Muscle of arm (tissue), 1 donor: ENCODE measurements at regions not wholly inside any gene's neighbourhood (a gene's known extent, or its start where the extent isn't known, plus 50 kb on each side); places are given as distances from the start of the nearest gene placed in this dataset.

Experiments
- DNase-seq: peaks from one replicate; pipeline ENCODE4 v3.0.0-alpha.2; 2013

DNA sequence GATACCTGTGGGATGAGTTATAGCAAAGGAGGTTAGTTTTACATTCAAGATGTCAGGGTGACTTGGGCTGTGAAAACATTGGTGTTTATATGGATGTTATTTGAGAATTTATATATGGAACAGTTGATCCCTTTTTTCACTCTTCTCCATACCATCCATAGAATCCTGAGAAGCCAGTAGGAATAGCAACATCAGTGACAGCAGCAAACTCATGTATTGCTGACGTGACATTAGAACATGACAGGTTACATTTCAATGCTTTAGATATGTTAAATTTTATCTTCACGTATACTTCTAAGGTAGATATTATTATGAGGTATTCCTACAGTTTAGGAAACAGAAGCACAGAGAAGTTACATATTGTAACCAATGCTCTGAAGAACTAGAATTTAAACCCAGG is 745.2 kb upstream of the GCFC2 start:
- no peak for DNase-seq

DNA sequence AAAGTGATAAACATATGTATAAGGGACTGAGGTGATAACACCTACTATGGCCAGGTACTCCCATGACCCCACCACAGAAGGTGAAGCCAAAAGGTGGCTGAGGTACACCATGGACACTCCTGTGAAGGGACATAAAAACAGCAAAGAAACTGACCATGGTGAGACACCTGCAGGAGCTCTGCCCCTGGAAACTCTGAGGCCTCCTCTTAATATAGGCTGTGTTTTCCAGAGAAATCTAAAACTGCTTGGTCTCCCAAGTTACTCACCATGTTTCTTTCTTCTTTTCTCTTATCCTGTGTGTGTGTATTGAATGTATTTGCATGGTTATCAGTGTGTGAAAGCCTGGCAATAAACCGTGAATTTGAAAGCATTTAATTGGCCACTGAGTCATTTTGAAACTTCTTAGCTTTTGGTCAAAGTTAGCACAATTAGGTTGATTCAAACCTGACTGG is 739.3 kb upstream of the GCFC2 start:
- DNase-seq: no peak

DNA sequence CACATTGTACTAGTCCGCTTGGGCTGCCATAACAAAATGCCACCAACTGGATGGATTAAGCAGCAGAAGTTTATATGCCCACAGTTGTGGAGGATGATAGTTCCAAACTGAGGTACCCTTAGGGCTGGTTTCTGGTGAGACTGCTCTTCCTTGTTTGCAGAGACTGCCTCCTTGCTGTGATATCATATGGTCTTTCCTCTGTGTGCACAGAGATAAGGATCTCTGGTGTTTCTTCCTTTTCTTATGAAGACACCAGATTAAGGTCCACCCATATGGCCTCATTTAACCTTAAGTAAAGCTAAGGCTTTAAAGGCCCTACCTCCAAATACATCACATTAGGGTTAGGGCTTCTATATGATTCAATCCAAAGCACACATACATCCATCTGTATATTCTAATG is 738.2 kb upstream of the GCFC2 start:
- DNase-seq: no peak

DNA sequence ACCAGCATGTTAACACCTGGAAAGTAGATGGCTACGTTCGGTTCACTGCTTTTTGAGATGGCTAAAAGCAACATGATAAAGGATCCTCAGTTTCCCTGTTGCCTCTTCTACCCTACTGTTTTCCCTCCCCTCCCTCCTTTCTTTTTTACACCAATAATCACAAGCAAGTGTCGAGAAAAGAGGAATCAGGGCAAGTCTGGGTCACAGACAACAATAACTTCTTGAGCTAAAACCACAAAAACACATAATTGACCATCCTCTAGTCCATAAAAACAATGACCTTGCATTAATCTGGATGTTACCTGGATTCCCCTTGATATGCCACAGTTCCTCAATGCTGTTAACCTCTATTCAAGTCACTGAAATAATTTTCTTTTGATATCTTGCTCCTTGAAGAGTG is 736.6 kb upstream of the GCFC2 start:
- DNase-seq: no peak

DNA sequence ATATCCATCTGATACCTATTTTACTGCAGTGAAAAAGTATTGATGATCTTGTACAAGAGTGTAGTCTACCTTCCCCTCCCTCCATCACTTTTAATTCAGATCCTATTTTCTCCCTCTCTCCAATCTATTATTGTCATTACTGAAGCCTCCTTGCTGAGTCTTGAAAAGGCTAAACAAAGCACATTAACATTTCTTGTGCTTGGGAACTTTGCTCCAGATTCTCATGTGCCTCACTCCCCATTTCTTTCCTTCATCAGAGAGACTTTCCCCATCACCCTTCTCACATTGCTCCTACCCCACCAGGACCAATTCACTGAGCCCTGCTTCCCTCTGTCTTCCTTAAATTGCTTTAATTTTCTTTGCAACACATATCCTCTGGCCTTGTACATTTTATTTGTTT is 736.2 kb upstream of the GCFC2 start:
- no peak for DNase-seq

DNA sequence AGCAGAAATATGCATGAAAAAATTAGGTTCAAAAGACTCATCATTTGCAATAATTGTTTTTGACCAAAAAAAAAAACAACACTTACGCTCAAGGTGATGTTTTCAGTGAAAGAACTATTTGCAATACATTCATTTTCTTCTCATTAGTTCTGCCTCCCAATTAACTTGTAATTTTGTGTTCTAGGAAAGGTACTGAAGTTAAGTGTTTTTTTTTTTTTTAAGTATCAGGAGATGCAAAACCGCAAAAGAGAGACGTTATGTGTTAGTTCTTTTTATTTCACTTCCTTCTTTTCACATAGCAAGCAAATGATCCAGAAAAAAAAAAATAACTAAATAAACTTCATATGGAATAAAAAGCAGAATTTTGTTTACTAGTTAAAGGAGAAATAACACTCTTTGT is 735.2 kb upstream of the GCFC2 start:
- DNase-seq: no peak

DNA sequence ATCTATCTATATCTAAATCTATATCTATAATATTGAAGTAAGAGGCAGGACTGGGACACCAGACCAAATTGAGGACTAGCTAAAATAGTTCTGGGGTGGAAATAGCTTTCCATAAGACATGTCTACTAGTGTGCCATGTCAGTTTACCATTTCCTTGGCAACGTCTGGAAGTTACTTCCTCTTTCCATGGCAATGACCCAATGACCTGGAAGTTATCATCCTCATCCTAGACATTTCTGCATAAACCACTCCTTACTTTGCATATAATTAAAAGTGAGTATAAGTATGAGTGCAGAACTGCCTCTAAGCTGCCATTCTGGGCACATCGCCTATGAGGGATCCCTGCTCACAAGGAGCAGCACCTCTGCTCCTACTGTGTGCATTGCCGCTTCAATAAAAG is 734.0 kb upstream of the GCFC2 start:
- no peak for DNase-seq

DNA sequence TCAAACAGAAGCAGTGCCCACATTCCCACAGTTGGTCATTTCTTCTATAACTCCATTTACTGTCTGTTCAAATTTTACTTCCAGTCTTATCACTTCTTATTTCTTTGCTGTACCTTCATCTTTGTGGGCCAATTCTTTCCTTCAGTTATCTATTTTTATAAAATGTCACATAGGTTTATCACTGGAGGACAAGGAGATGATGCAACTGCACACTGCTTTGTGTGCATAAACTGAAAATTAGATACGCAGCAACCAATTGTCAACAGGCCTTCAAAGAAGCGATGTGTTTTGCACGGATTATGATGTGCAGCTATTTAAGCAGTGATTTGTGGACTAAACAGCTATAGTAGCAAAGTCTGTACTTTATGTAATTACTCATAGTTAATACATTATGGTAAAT is 726.8 kb upstream of the GCFC2 start:
- DNase-seq: no peak

DNA sequence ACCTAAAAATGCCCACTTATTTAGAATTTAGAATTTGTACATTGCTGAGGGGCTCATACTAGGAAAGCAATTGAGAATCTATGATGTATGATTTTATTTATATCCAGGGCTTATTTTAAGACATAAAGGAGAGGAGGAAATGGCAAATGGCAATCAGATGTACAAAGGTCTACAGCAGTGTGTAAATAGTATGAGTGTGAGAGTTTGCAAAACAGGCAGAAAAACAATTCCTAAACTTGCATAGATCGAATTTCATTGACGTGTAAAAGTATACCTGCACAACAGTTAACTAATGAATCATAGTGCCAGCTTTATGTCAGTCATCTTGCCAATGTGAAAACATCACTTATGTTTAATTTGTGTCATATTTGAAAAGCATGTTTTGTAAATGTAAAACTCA is 718.7 kb upstream of the GCFC2 start:
- no peak for DNase-seq

DNA sequence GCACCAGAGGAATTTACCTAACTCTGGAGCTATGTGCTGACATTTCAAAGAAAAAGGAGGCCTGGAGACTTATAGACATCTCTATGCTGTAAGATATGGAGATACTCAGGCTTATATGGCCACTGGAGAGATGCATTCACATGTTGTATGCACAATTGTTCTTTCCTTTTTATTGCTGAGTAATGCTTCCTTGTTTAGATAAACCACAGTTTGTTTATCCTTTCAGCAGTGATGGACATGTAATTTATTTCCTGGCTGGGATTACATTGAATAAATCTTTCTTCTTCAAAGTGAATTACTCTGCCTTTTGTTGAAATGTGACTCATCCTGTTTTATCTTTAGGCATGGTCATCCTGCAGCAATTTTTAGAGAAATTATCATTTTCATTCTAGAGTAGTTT is 716.7 kb upstream of the GCFC2 start:
- DNase-seq: no peak

DNA sequence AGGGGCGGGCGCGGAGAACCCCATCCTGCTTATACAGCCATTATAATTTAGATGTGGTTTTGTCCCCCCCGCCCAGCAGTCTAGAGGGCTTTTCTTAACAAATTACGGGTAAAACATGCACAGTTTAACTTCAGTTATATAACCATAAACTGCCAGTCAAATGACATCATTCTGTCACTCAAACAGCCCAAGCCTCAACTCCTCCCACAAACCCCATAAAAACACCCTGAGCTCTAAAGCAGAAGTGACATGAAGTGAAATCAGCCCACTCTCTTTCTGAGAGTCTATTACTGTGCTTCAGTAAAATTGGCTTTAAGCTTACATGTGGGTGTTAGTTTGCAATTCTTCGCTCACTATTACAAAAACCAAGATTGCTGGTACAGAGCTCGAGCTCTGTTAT is 705.1 kb upstream of the GCFC2 start:
- no peak for DNase-seq

DNA sequence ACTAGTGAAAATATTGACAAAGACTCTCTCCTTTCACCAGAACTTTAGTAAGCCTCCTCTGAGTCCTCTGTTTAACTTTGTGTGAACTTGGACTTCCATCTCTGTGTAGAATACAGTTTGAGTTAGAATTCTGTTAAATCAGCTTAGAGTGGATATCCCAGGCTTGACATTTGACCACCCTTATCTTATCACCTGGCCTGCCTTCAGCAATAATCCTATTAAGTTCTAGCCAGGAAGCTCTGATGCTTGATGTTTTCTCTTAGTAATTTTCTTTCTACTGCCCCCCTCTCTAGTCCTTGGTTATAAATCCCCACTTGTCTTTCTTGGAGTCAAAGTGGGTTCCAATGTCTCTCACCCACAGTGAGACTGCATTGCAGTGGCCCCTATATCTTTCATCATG is 702.7 kb upstream of the GCFC2 start:
- no peak for DNase-seq

DNA sequence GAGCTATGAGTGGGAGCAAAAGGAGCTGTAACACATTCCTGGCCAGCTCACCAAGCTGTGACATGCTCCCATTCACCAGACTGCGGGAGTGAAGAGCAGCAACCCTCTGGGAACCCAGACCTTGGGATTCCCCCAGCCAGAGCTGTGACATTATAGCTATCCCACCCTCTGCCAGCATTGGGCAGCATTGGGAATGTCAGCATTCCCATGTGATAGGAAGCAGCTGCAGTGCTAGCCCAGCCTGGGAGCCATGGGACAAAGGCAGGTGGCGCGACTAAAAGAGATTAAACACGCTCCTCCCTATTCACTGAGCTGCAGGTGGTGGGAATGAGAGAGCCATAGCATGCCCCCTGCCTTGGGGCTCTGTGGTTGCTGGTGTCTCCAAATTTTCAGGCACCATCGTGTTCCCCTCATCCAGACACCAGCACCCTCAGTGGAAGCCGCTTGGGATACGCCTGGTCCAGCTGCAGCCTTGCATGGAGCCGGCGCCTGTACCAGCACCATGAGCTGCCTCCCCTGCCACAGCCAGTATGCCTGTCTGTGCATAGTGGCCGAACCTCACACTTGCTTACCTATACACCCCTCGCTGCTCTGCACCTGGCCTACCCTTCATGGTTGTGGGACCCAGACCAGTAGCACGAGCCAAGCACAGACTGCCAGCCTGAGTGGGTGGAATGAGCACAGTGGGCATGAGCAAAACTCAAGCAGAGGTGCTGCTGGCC is 695.6 kb upstream of the GCFC2 start:
- no peak for DNase-seq

DNA sequence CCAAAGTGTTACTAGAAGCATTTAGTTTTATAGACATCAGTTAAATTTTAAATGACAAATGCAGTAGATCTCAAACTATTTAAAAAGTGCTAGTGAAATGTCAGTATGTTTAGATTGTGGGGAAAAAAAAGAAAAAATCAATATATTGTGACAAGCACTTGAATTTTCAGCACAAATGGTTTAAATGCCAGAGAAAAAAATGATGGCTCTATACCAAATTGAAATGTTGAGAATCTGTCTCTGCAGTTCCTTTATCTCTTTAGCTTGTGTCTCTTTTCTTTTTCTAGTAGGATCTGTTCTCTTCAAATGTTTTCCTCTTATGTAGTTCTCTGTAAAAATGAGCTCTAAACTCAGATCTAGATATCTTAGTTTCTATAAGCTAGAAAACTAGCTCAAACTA is 682.6 kb upstream of the GCFC2 start:
- no peak for DNase-seq

DNA sequence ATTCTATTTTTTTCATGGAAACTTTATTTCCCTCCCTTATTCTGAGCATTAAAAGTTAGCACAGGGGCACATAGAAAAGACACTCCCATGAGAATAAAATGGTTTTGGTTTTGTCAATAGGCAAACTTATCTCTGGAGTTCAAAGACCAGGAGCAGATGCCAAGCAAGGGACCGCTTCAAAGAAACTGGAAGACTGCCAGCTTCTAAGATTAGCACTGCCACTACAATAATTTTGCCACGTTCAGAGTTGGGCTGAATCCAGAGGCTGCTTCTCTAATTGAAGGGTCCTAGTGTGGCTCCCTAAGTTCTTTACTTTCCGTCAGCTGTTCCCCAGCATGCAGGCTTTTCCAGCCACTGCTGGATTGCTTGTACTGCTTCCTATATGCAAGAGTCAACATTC is 681.0 kb upstream of the GCFC2 start:
- DNase-seq: peak; percentile 10

DNA sequence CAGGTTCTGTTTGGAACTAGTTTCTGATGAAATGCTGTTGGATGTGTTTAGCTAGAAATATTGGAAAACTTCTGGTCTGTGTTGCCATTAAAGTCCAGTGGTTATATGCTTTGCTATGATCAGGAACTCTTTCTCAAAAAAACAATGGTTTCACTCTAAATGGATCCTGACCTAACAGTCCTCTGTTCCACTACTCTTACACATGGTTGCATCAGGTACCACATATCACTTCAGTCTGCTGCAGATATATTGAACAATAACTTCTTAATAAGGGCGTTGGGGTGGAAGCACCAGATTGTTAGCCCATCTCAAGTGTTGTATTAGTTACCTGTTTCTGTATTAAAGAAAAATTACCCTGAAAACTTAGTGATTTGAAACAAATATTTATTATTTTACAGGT is 676.6 kb upstream of the GCFC2 start:
- DNase-seq: no peak

DNA sequence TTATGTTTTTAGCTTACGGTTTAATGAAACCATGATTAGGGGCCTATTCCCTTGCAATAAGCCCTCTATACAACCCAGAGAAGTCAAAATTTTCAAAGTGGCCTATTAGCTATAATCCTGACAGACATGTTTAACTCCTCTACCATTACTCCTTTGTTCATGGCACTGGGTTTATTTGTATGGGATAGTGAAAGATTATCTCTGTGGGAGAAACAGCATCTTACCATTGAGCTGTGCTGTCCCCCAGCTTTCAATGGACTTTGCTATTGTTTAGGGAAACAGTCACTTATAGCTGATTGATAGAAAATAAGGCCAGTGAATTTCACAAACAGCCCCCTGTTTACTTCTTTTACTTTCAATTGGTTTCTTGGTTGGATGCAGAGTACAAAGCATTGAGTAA is 675.2 kb upstream of the GCFC2 start:
- no peak for DNase-seq

DNA sequence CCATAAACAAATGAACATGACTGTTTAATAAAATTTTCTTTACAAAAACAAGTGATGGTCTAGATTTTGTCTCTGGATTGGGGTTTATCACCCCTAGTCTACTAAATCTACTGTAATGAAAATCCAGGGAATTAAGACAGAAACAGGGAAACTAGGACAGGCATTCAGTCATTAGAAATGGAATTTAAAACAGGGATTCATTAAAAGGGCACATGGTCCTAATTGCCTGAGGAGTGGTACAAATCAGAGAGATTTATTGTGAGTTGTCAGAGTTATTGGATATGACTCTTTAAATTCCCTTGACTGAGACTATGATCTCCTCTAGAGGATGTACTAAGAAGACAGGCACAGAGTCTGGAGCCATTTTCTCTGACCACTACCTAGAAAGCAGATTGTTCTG is 670.9 kb upstream of the GCFC2 start:
- DNase-seq: no peak

DNA sequence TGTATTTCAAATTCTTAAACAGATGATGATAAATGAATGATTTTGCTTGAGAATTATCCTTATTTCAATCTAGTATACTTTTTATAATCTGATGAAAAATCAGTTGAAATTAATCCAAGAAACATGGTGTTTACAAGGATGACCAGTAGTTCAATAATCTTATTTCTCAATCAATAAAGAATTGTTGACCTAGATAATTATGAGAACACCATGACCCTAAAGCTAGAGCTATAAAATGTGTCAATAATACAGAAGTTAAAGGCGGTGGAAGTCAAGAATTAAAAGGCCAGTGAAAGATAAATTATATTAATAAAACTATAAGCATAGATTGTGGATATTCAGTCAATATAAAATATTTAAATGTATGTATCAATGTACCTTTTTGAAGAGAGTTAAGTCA is 667.4 kb upstream of the GCFC2 start:
- DNase-seq: no peak

DNA sequence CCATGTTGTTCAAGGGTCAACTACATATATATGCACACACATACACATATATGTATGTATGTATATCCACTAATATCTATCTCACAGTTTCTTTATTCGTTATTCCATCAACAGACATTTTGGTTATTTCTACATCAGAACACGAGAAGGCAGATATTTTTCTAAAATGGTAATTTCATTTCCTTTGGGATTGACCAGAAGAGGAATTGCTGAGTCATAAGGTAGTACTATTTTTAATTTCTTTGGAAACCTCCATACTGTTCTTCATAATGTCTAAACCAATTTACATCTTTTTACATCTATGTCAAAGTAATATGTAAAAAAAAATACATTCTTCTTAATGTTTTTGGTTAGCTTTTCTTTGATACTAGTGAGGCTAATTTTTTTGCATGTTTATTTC is 630.7 kb upstream of the GCFC2 start:
- DNase-seq: no peak

DNA sequence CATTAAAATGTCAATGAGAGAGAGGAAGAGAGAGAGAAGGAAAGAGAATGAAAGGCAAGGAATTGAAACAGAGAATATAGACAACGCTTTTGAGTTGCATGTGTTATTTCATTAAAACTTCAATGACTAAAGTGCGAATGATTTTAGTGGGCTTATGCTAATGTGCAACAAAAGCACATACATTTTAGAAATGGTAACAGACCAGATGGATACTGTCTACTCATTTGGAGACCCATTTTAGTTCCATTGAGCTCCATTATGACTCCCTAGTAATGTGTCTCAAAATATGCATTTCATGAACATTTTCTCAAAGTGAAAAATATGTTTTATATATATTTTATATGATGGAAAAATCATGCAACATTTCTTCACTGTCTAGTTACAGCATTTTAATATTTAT is 622.2 kb upstream of the GCFC2 start:
- DNase-seq: no peak

DNA sequence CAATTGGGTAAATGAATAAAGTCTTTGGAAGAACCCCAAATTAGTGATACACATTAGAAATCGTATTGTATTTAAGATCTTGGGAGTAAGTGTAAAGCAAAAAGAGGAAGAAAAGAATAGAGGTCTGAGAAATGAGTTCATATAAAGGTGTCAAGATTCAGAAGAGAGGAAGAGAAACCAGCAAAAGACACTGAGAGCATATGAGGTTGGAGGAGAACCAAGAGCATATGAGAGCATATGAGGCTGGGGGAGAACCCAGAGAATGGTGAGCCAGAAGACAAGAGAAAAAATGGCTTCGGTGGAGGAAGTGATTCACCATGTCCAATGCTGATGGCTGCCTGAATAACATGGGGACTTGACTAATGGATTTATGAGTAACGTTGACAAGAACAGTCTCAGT is 620.1 kb upstream of the GCFC2 start:
- no peak for DNase-seq

DNA sequence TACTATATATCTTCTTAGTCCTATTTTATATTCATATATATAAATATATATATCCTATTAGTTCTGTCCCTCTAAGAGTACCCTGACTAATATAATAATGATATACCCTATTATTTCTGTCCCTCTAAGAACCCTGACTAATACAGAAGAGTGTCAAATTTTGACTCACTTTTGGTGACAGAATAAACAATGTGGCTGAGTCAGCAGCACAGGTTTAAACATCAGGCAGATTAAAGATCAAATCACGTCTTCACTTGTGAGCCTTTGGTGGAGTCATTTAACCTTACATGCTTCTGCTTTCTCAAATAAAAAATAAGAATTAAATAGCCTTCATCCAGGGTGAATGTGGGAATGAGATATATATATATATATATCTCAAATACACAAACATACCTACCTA is 615.9 kb upstream of the GCFC2 start:
- no peak for DNase-seq

DNA sequence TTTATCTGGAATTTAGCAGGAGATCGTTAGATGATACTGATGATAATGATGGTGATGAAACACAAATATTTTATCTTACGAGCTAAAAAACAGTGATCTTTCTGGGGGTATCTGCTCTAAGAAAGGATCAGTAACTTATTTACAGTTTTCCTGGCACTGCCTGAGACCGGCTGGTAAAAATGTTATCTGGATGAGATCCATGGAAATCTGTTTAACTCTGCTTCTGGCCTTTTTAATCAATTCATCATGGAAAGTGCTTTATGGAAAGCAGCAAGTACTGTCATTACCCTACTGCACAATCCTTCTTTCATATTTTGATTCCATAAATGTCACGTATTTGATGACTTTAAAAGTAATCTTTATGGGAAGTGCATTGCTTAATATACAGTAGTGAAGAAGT is 612.7 kb upstream of the GCFC2 start:
- DNase-seq: no peak

DNA sequence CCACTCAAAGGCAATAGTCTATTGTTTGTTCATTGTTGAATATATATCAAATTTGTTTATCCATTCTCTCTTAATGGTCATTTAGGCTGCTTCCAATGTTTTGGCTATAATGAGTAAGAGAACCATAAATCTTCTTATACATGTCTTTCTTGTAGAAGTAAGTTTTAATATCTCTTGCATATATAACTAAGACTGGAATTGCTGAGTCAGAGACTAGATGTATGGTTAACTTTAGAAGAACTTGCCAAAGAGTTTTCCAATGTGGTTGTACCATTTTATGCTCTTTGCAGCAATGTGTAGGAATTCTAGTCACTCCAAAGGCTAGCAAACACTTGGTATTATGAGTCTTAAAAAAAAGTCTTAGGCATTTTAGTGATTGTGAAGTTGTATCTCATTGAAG is 610.0 kb upstream of the GCFC2 start:
- DNase-seq: no peak
